ENCODE measurements at regions not wholly inside any gene's neighbourhood (a gene's known extent, or its start where the extent isn't known, plus 50 kb on each side); places are given as distances from the start of the nearest gene placed in this dataset.

GRCh38 chr2:207269038-207269437 is 103.3 kb upstream of the KLF7 start:
- Histone ChIP-seq H3K27ac (ENCODE audit: low read depth, low read length) (no peak overlapping the region), H3K9me3 (ENCODE audit: low read length) (no peaks in the 10 kb centered on the region), H3K4me1 (ENCODE audit: insufficient read depth, low read length) (no peaks in the 10 kb centered on the region), H3K27me3 (ENCODE audit: insufficient read depth, low read length, poor library complexity, severe bottlenecking) (no peaks in the 10 kb centered on the region), H3K4me3 (ENCODE audit: low read length) (no peak overlapping the region), H3K36me3 (ENCODE audit: insufficient read depth, low read length) (no peaks in the 10 kb centered on the region)
- H3K4me3 Mint-ChIP-seq = no peak overlapping the region
- peaks cover 0 to 2% (median 0%) of the 10 kb centered on the region in 5 donors for H3K9me3 Mint-ChIP-seq
- H3K36me3 Mint-ChIP-seq = no peaks in the 10 kb centered on the region
- no peak overlapping the region for H3K27ac Mint-ChIP-seq
- POLR2A ChIA-PET = no interaction called here
- DNase-seq = no peak
- CTCF ChIA-PET = no interaction called here
- peaks cover 0 to 6% of the 10 kb centered on the region in 2 donors for H3K27me3 Mint-ChIP-seq
- H3K4me1 Mint-ChIP-seq = no peaks in the 10 kb centered on the region

GRCh38 chr2:207274530-207275189 is 108.9 kb upstream of the KLF7 start:
- H3K9me3 ChIP-seq (ENCODE audit: low read length) = no peaks in the 10 kb centered on the region
- no peak overlapping the region for H3K27ac Mint-ChIP-seq
- no peak overlapping the region for H3K4me3 Mint-ChIP-seq
- H3K4me3 ChIP-seq (ENCODE audit: low read length) = no peak overlapping the region
- peaks cover 2 to 13% of the 10 kb centered on the region in 2 donors for H3K27me3 Mint-ChIP-seq
- no peaks in the 10 kb centered on the region for H3K4me1 Mint-ChIP-seq
- CTCF ChIA-PET = no interaction called here
- no peaks in the 10 kb centered on the region for H3K9me3 Mint-ChIP-seq
- H3K27me3 ChIP-seq (ENCODE audit: insufficient read depth, low read length, poor library complexity, severe bottlenecking) = no peaks in the 10 kb centered on the region
- H3K27ac ChIP-seq (ENCODE audit: low read depth, low read length) = no peak overlapping the region
- no peaks in the 10 kb centered on the region for H3K36me3 Mint-ChIP-seq
- DNase-seq = no peak
- no peaks in the 10 kb centered on the region for H3K36me3 ChIP-seq (ENCODE audit: insufficient read depth, low read length)
- POLR2A ChIA-PET = no interaction called here
- H3K4me1 ChIP-seq (ENCODE audit: insufficient read depth, low read length) = no peaks in the 10 kb centered on the region

DNA sequence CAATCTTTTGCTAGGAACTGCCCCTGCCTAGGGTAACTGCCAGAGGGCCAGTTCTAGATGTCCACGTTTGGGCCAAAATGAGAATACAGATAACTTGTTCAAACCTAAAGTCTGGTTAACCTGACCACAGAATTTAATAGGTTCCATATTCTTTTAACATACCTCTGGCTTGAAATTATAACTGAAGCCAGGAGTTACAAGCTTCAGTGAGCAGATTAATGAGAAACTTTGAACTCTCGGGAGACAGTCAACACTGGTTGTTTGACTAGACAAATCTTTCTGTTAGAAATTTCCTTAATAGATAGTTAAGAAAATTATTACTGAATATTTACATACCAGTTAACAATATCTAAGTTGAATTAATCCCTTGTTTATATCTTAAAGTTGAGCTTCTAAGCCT is 110.0 kb upstream of the KLF7 start:
- peaks cover 2 to 13% of the 10 kb centered on the region in 2 donors for H3K27me3 Mint-ChIP-seq
- POLR2A ChIA-PET = no interaction called here

DNA sequence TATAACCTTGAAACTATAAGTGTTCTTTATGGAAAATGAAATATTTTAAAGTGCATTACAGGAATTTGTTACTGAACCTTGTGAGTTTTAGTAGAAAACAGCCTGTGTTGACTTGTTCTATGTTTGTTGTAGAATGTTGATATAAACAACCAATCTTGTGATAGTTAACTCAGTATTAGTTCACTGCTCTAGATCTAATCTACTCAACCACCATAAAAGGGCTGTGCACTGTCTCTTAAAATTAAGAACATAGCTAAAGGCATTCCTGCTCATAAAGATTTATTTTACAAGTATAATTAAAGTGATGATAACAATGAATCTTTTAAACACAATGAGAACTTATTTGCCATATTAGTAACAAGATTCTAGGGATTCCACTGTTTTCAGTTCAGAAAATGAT is 110.5 kb upstream of the KLF7 start:
- Histone ChIP-seq H3K27ac (ENCODE audit: low read depth, low read length) (no peak overlapping the region), H3K4me3 (ENCODE audit: low read length) (no peak overlapping the region), H3K27me3 (ENCODE audit: insufficient read depth, low read length, poor library complexity, severe bottlenecking) (no peaks in the 10 kb centered on the region), H3K4me1 (ENCODE audit: insufficient read depth, low read length) (no peaks in the 10 kb centered on the region), H3K9me3 (ENCODE audit: low read length) (no peaks in the 10 kb centered on the region), H3K36me3 (ENCODE audit: insufficient read depth, low read length) (no peaks in the 10 kb centered on the region)
- Mint-ChIP-seq H3K4me3 (no peak overlapping the region), H3K27ac (no peak overlapping the region), H3K36me3 (no peaks in the 10 kb centered on the region), H3K4me1 (no peaks in the 10 kb centered on the region), H3K9me3 (no peaks in the 10 kb centered on the region), H3K27me3 (peaks cover 2 to 13% of the 10 kb centered on the region in 2 donors)
- no peak for DNase-seq
- POLR2A ChIA-PET = no interaction called here
- CTCF ChIA-PET = no interaction called here

More for the DNA sequence above, 110.0 kb upstream of the KLF7 start:
- H3K27ac Mint-ChIP-seq = no peak overlapping the region
- H3K9me3 ChIP-seq (ENCODE audit: low read length) = no peaks in the 10 kb centered on the region
- no peak overlapping the region for H3K27ac ChIP-seq (ENCODE audit: low read depth, low read length)
- no peaks in the 10 kb centered on the region for H3K4me1 ChIP-seq (ENCODE audit: insufficient read depth, low read length)
- DNase-seq = no peak
- H3K36me3 Mint-ChIP-seq = no peaks in the 10 kb centered on the region
- CTCF ChIA-PET = no interaction called here
- no peak overlapping the region for H3K4me3 ChIP-seq (ENCODE audit: low read length)
- H3K4me3 Mint-ChIP-seq = no peak overlapping the region
- H3K9me3 Mint-ChIP-seq = no peaks in the 10 kb centered on the region
- H3K27me3 ChIP-seq (ENCODE audit: insufficient read depth, low read length, poor library complexity, severe bottlenecking) = no peaks in the 10 kb centered on the region
- H3K36me3 ChIP-seq (ENCODE audit: insufficient read depth, low read length) = no peaks in the 10 kb centered on the region
- no peaks in the 10 kb centered on the region for H3K4me1 Mint-ChIP-seq

- POLR2A ChIA-PET = no interaction called here
- no peaks in the 10 kb centered on the region for H3K9me3 Mint-ChIP-seq
- CTCF ChIA-PET = no interaction called here
- no peak overlapping the region for H3K4me3 ChIP-seq (ENCODE audit: low read length)
- H3K4me1 ChIP-seq (ENCODE audit: insufficient read depth, low read length) = no peaks in the 10 kb centered on the region
- no peak for DNase-seq
- no peaks in the 10 kb centered on the region for H3K36me3 Mint-ChIP-seq
- H3K9me3 ChIP-seq (ENCODE audit: low read length) = no peaks in the 10 kb centered on the region
- no peak overlapping the region for H3K27ac Mint-ChIP-seq
- H3K4me1 Mint-ChIP-seq = no peaks in the 10 kb centered on the region
- H3K4me3 Mint-ChIP-seq = no peak overlapping the region
- H3K27ac ChIP-seq (ENCODE audit: low read depth, low read length) = no peak overlapping the region
- no peaks in the 10 kb centered on the region for H3K36me3 ChIP-seq (ENCODE audit: insufficient read depth, low read length)
- peaks cover 2 to 13% of the 10 kb centered on the region in 2 donors for H3K27me3 Mint-ChIP-seq
- no peaks in the 10 kb centered on the region for H3K27me3 ChIP-seq (ENCODE audit: insufficient read depth, low read length, poor library complexity, severe bottlenecking)
Measured at GRCh38 chr2:207276858-207277257, 111.1 kb upstream of the KLF7 start.

GRCh38 chr2:207279520-207279919 is 113.8 kb upstream of the KLF7 start:
- Mint-ChIP-seq H3K27ac (no peak overlapping the region), H3K27me3 (peaks cover 2 to 13% of the 10 kb centered on the region in 2 donors), H3K4me1 (peaks cover 10 to 17% (median 11%) of the 10 kb centered on the region in 3 donors), H3K36me3 (no peaks in the 10 kb centered on the region), H3K9me3 (no peaks in the 10 kb centered on the region), H3K4me3 (no peak overlapping the region)
- Histone ChIP-seq H3K9me3 (ENCODE audit: low read length) (no peaks in the 10 kb centered on the region), H3K27me3 (ENCODE audit: insufficient read depth, low read length, poor library complexity, severe bottlenecking) (no peaks in the 10 kb centered on the region), H3K36me3 (ENCODE audit: insufficient read depth, low read length) (no peaks in the 10 kb centered on the region), H3K4me3 (ENCODE audit: low read length) (no peak overlapping the region), H3K4me1 (ENCODE audit: insufficient read depth, low read length) (no peaks in the 10 kb centered on the region), H3K27ac (ENCODE audit: low read depth, low read length) (no peak overlapping the region)
- no peak for DNase-seq
- POLR2A ChIA-PET = no interaction called here
- CTCF ChIA-PET = no interaction called here

DNA sequence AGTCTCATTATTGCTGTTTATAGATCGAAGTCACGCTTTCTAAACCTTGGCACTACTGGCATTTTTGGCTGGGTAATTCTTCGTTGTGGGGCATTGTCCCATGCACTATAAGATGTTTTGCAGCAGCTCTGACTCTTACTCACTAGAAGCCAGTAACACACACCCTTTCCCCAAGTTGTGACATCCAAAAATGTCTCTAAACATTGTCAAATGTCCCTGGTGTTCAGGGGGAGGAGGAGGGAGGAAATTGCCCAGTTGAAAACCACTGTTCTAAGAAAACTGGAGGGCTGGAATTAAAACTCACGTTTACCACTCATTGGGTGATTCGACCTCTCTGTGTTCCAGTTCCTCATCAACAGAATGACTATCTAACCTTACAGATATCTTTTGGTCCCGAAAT is 115.7 kb upstream of the KLF7 start:
- DNase-seq = no peak
- ChIA-PET POLR2A (no interaction called here), CTCF (no interaction called here)
- Histone ChIP-seq H3K36me3 (ENCODE audit: insufficient read depth, low read length) (no peaks in the 10 kb centered on the region), H3K4me3 (ENCODE audit: low read length) (no peak overlapping the region), H3K27me3 (ENCODE audit: insufficient read depth, low read length, poor library complexity, severe bottlenecking) (no peaks in the 10 kb centered on the region), H3K27ac (ENCODE audit: low read depth, low read length) (no peak overlapping the region), H3K4me1 (ENCODE audit: insufficient read depth, low read length) (peaks cover 12% of the 10 kb centered on the region), H3K9me3 (ENCODE audit: low read length) (no peaks in the 10 kb centered on the region)
- Mint-ChIP-seq H3K4me1 (peaks cover 14 to 17% (median 16%) of the 10 kb centered on the region in 3 donors), H3K27me3 (peaks cover 4 to 13% of the 10 kb centered on the region in 2 donors), H3K36me3 (no peaks in the 10 kb centered on the region), H3K27ac (no peak overlapping the region), H3K9me3 (no peaks in the 10 kb centered on the region), H3K4me3 (no peak overlapping the region)

GRCh38 chr2:207282916-207283315 is 117.2 kb upstream of the KLF7 start:
- H3K9me3 Mint-ChIP-seq = no peaks in the 10 kb centered on the region
- H3K27me3 ChIP-seq (ENCODE audit: insufficient read depth, low read length, poor library complexity, severe bottlenecking) = no peaks in the 10 kb centered on the region
- peak overlapping the region in 2 of 8 donors; percentile 56 to 61 for H3K27ac Mint-ChIP-seq
- no peaks in the 10 kb centered on the region for H3K36me3 ChIP-seq (ENCODE audit: insufficient read depth, low read length)
- peaks cover 4 to 10% of the 10 kb centered on the region in 2 donors for H3K27me3 Mint-ChIP-seq
- ChIA-PET POLR2A (no interaction called here), CTCF (interaction anchor here (0.6 to 1.0 kb wide), 2 partner anchors 18 to 204 kb away, joined by 3 read pairs; no protein-coding TSS in a partner anchor)
- no peak for DNase-seq
- H3K4me1 ChIP-seq (ENCODE audit: insufficient read depth, low read length) = peaks cover 12% of the 10 kb centered on the region
- H3K4me1 Mint-ChIP-seq = peaks cover 14 to 17% (median 16%) of the 10 kb centered on the region in 3 donors
- H3K27ac ChIP-seq (ENCODE audit: low read depth, low read length) = no peak overlapping the region
- peak overlapping the region in 2 of 7 donors; percentile 24 to 57 for H3K4me3 Mint-ChIP-seq
- H3K4me3 ChIP-seq (ENCODE audit: low read length) = no peak overlapping the region
- H3K9me3 ChIP-seq (ENCODE audit: low read length) = no peaks in the 10 kb centered on the region
- no peaks in the 10 kb centered on the region for H3K36me3 Mint-ChIP-seq

Data from CD8-positive, alpha-beta memory T cell (primary cell).